ENCODE measurements at regions not wholly inside any gene's neighbourhood (a gene's known extent, or its start where the extent isn't known, plus 50 kb on each side); places are given as distances from the start of the nearest gene placed in this dataset.

DNA sequence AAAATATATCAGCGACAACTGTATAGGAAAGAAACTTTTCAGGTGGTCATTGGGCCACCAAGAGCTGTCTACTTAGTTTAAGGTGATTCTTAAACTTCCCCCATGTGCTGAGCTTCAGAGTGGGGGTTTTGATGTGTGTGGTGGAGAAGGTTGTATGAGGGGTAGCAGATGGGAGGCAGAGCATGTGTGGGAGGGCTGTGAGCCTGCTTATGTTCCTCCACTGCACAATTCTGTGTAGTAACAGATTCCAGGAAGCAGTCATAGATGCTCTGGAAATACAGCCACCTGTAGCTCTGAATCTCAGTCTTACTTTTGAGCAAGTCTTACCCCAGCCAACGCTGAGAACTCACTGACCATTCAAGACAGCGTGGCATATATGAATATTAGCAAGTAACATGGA is 95.3 kb upstream of the SPATA13 start:
- no peak overlapping the region for H3K4me3 ChIP-seq (ENCODE audit: low read depth, low read length)
- TF ChIP-seq, protein P1, sequence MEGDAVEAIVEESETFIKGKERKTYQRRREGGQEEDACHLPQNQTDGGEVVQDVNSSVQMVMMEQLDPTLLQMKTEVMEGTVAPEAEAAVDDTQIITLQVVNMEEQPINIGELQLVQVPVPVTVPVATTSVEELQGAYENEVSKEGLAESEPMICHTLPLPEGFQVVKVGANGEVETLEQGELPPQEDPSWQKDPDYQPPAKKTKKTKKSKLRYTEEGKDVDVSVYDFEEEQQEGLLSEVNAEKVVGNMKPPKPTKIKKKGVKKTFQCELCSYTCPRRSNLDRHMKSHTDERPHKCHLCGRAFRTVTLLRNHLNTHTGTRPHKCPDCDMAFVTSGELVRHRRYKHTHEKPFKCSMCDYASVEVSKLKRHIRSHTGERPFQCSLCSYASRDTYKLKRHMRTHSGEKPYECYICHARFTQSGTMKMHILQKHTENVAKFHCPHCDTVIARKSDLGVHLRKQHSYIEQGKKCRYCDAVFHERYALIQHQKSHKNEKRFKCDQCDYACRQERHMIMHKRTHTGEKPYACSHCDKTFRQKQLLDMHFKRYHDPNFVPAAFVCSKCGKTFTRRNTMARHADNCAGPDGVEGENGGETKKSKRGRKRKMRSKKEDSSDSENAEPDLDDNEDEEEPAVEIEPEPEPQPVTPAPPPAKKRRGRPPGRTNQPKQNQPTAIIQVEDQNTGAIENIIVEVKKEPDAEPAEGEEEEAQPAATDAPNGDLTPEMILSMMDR (IDR thresholded peaks at IDR 0.05; ENCODE audit: insufficient read depth, low read length) = no peak
- DNase-seq (ENCODE audit: low read depth) = no peak

DNA sequence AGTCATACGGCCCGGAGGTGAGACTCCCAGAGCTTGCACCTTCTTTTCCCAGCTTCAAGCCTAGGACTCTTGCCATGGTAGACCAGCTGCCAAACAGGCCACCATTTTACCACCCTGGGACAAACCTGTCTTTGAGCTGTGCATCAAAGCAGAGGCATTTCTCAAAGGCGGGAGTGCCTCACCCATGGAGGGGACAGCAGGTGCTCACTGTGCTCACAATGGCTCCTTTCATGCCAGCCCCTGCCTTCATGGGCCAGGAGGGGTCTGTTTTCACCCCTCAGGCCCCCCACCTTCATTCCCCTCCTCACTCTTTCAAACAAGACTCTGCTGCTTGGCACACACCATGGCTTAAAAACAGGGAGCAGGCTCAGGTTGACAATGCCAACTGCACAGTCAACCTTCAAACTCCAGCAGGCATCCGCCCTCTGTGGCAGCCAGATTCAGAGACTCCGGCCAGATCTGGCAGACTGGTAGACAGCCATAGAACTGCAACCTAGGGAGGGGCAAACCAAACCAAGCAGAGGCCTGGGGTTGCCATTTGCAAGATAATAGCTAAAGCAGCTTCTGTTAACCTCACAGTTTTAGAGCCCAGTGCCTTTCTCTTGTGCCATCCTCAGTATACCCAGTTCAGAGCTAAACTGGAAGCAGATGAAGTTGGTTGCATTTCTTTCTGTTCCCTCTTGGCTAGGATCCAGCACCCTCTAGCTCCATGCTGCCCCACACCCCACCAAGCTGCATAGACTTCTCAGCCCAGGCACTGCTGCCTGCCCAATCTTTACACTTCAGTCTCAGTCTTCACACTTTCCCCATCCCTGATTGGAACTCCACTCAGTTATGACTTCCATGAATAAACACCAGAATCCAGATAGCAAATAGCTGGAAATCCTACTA is 93.9 kb upstream of the SPATA13 start:
- TF ChIP-seq, protein P1 (IDR thresholded peaks at IDR 0.05; ENCODE audit: insufficient read depth, low read length) = no peak
- no peak for DNase-seq (ENCODE audit: low read depth)
- no peak overlapping the region for H3K4me3 ChIP-seq (ENCODE audit: low read depth, low read length)

DNA sequence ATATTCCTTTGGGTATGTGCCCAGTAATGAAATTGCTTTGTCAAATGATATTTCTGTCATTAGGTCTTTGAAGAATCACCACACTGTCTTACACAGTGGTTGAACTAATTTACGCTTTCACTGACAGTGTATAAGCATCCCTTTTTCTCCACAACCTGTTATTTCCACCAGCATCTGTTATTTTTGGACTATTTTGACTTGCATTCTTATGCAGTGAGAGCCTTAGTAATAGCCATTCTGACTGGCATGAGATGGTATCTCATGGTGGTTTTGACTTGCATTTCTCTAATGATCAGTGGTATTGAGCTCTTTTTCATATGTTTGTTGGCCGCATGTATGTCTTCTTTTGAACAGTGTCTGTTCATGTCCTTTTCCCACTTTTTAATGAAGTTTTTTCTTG is 92.0 kb upstream of the SPATA13 start:
- DNase-seq (ENCODE audit: low read depth) = no peak
- TF ChIP-seq, protein P1 (IDR thresholded peaks at IDR 0.05; ENCODE audit: insufficient read depth, low read length) = no peak
- no peak overlapping the region for H3K4me3 ChIP-seq (ENCODE audit: low read depth, low read length)

DNA sequence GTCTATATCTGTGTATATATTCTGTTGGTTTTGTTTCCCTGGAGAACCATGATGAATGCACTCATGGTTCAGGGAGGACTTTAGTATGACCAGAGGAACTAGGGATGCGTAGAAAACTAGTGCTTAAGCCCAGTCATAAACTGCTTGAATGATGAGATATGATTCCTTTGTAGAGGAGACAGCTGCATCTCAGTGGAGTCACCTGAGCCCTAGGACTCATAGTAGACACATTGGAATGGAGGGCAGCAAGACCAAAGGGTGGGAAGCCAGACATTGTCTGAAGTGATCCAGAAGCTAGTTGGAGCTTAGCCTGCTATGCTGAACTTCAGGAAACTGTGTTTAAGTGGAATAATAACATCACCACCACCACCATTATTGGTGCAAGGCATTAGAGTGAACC is 89.5 kb upstream of the SPATA13 start:
- DNase-seq (ENCODE audit: low read depth) = no peak
- TF ChIP-seq, protein P1 (IDR thresholded peaks at IDR 0.05; ENCODE audit: insufficient read depth, low read length) = no peak
- H3K4me3 ChIP-seq (ENCODE audit: low read depth, low read length) = no peak overlapping the region

DNA sequence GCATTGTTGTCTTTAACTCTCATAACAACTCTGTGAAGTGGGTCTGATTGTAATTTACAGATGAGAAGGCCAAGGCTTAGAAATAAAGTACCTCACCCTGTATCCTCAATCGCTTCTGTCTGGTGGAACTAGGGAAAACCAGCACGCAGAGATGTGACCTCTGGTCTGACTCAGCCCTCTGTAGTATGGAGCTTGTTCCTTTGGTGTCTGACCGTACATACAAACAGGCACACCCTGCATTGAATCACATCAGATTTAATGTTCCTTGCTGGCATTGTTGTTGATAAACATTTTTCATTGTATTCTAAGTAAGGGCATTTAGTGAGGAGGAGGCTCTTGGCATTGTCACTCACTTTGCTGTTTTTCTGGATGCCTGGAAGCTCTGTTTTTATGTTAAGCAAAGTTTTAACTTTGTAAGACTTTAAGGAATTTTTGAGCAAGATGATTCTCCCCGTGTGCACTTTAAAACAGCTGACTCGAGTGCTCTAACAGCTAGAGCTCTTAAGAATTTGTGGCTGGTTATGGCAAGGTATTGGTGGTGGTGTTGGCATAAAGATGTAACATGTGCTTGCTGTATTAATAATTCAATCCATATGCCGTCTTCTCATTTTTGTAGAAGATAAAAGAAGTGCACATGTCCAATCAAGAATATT is 89.0 kb upstream of the SPATA13 start:
- no peak overlapping the region for H3K4me3 ChIP-seq (ENCODE audit: low read depth, low read length)
- TF ChIP-seq, protein P1 (IDR thresholded peaks at IDR 0.05; ENCODE audit: insufficient read depth, low read length) = no peak
- peak; percentile 59 for DNase-seq (ENCODE audit: low read depth)

DNA sequence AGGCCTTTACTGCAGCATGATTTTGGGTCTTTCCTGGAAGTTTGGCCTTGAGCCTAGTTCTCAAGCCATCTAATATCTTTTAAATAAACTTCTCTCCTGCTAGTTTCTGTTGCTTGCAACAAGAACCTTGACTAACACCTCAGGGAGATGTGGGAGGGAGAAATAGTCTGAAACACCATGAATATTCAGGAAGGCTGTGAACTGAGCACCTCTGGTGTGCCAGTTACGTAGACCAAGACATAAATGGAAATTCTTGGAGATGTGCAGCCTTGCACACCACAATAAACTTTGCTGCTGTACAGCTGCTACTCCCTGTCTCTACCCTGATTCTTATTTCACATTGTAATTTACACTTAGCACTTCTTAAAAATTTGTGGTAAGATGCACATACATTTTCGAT is 86.9 kb upstream of the SPATA13 start:
- no peak for DNase-seq (ENCODE audit: low read depth)
- TF ChIP-seq, protein P1 (IDR thresholded peaks at IDR 0.05; ENCODE audit: insufficient read depth, low read length) = no peak
- no peak overlapping the region for H3K4me3 ChIP-seq (ENCODE audit: low read depth, low read length)

Measured in fibroblast of the aortic adventitia (primary cell).